Gastrocnemius medialis (tissue), 4 donors: ENCODE measurements at regions not wholly inside any gene's neighbourhood (a gene's known extent, or its start where the extent isn't known, plus 50 kb on each side); places are given as distances from the start of the nearest gene placed in this dataset.
"Not testable (repeated sequence)": the region's sequence is repeated elsewhere in the genome, so short reads cannot be mapped to it uniquely, and the experiment has no call there.

Experiments used
- ATAC-seq, 2 donors: fragments of 150-250 bp; one replicate each; pipeline ENCODE4 v1.9.1; 2016
- DNase-seq, 2 donors: peaks; one replicate each; pipeline ENCODE4 v3.0.0-alpha.2; 2019
- H3K27ac ChIP-seq, 4 donors: fragments of 200-600 bp; sonication (generic); 1 replicate in 1 of 4; 2 replicates in 3 of 4; pipeline ENCODE4 v1.5.1; 2016 to 2018; ENCODE audit warnings: mild to moderate bottlenecking in 2 of 4, moderate library complexity in 1 of 4
- H3K27me3 ChIP-seq, 3 donors: fragments of 200-600 bp; sonication (generic) in 2 of 3; 1 replicate in 1 of 3; 2 replicates in 2 of 3; pipeline versions ENCODE4 v1.5.1 to v1.6.0; 2016 to 2019; ENCODE audit warnings: mild to moderate bottlenecking in 1 of 3, moderate library complexity in 1 of 3
- H3K36me3 ChIP-seq, 2 donors: fragments of 200-600 bp; sonication (generic) in 1 of 2; one replicate each; pipeline ENCODE4 v1.5.1; 2017 to 2018
- H3K4me1 ChIP-seq, 2 donors: fragments of 200-600 bp; sonication (generic) in 1 of 2; one replicate each; pipeline ENCODE4 v1.5.1; 2016 to 2017; ENCODE audit warnings: mild to moderate bottlenecking in 2 of 2
- H3K4me3 ChIP-seq, 4 donors: fragments of 200-600 bp; sonication (generic) in 3 of 4; 1 replicate in 1 of 4; 2 replicates in 3 of 4; pipeline ENCODE4 v1.5.1; 2016 to 2019; ENCODE audit warnings: mild to moderate bottlenecking in 2 of 4
- H3K9me3 ChIP-seq, 3 donors: fragments of 200-600 bp; sonication (generic) in 2 of 3; 1 replicate in 1 of 3; 2 replicates in 2 of 3; pipeline ENCODE4 v1.5.1; 2016 to 2019
- POLR2A ChIP-seq, 2 donors: fragments of 450-650 bp; IDR thresholded peaks; one replicate each; pipeline ENCODE4 v1.6.1; 2017; ENCODE audit warnings: antibody characterized with exemption in 2 of 2, mild to moderate bottlenecking in 2 of 2, moderate library complexity in 2 of 2
- in situ Hi-C, 4 donors: fragments of 200-750 bp; cut with MboI; loops; one replicate each; pipeline versions ENCODE4 v1.15.0 to v1.8.0; 2017; ENCODE audit warnings: low sequenced_read_pairs in 4 of 4
- intact Hi-C: fragments of 100-400 bp; cut with DNase I; formaldehyde crosslinking; loops from one replicate; pipeline ENCODE4 v1.15.1; 2023; ENCODE audit warnings: low total_unique reads
- TF ChIP-seq, protein P1 (sequence below), 5 experiments: fragments of 450-650 bp in 3 of 5; fragments of 200-600 bp in 2 of 5; sonication (generic) in 2 of 5; IDR thresholded peaks in 4 of 5; conservative IDR thresholded peaks in 1 of 5; 1 replicate in 4 of 5; 2 replicates in 1 of 5; pipeline ENCODE4 v1.5.1; 2016 to 2019; ENCODE audit warnings: antibody characterized with exemption in 5 of 5, mild to moderate bottlenecking in 3 of 5, moderate library complexity in 3 of 5

DNA sequence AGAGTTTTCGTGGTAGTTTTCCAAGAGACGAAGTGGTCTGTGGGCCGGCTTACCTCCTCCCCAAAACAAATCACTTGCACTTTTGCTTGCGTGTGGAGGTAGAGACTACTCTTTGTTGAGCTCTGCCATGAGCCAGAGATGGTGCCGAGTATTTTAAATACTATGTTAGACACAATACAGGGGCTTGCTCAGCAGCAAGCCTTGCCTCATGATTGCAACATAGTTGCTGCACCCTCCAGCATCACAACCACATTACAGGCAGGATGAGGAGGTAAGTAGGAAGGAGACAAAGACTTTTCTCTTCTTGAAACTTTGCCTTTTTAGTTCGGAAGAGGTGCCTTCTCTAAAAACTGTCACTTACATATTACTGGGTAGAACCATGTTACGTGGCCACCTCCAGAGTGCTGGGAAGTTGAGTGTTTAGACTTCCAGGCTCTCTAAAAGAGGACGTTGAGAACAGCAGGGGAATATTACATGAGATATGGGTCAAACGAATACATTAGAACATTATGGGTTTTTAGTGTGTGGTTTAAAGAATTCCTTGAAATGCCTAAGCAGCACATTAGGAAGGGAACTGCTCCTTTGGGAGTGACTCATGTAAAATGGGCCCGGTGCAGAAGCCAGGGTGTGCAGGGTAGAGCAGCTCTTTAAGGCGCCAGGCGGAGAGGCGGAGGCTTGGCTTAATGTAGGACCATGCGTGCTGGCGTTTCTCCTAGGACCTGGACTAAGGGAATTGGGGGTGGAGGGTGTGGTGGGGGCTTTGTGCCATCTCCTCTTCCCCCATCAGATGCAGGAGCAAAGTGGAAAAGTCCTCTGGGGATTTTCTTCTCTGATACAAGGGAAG, 110.6 kb upstream of the PRMT8 start:
- in situ Hi-C loops, result no loop called here
- TF ChIP-seq, protein P1, sequence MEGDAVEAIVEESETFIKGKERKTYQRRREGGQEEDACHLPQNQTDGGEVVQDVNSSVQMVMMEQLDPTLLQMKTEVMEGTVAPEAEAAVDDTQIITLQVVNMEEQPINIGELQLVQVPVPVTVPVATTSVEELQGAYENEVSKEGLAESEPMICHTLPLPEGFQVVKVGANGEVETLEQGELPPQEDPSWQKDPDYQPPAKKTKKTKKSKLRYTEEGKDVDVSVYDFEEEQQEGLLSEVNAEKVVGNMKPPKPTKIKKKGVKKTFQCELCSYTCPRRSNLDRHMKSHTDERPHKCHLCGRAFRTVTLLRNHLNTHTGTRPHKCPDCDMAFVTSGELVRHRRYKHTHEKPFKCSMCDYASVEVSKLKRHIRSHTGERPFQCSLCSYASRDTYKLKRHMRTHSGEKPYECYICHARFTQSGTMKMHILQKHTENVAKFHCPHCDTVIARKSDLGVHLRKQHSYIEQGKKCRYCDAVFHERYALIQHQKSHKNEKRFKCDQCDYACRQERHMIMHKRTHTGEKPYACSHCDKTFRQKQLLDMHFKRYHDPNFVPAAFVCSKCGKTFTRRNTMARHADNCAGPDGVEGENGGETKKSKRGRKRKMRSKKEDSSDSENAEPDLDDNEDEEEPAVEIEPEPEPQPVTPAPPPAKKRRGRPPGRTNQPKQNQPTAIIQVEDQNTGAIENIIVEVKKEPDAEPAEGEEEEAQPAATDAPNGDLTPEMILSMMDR (IDR thresholded peaks at IDR 0.05 in 4 of 5, conservative IDR thresholded peaks at IDR 0.05 in 1 of 5), result no peak
- no peak for TF ChIP-seq POLR2A (IDR thresholded peaks at IDR 0.05)

DNA sequence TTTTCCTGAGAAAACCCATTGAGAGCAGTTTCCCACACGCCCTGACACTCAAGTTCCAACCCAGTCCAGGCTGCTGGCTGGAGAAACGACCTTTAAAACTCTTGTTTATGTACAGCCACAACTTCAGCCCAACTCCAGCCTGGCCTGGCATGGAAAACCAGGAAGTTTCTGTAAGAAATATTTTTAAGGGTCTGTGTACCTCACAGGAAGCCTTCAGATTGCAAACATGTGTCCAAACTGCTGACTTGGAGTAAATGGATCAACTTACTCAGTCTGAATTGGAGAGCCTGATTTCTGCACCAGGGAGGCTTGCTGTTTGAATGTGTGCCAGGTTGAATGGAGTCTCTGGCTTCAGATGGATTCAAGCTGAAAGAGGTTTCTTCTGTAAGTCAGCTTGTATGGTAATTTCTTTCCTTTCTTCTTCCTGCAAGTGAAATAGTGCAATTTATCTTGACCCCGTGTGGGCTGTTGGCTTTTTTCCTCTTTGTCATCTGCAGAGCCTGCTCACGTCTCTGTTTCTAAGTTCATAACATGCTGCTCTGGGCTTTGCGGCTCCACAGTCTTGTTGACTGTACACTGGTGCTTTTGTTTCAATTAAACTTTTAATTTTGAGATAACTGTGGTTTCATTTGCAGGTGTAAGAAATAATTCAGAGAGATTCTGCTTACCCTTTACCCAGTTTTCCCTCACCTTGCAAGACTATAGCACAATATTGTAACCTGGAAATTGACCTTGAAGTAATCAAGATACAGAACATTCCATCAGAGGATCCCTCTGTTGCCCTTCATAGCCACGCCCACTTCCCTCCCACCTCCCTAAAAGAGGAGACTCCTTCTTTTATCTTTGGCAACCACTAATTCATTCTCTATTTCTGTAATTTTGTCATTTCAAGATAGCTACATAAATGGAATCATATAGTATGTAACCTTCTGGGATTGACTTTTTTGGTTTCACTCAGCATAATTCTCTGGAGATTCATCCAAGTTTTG, 109.7 kb upstream of the PRMT8 start:
- in situ Hi-C loops, result no loop called here
- H3K36me3 ChIP-seq, result no peaks in the 10 kb centered on the region
- TF ChIP-seq POLR2A (IDR thresholded peaks at IDR 0.05), result no peak
- H3K27ac ChIP-seq, result no peak overlapping the region
- intact Hi-C loops, result no loop called here
- H3K9me3 ChIP-seq, result no peaks in the 10 kb centered on the region
- H3K27me3 ChIP-seq, result no peaks in the 10 kb centered on the region
- H3K4me1 ChIP-seq, result peaks cover 0 to 3% of the 10 kb centered on the region in 2 donors
- no peak overlapping the region for H3K4me3 ChIP-seq
- no peak for ATAC-seq
- no peak for DNase-seq

More for the DNA sequence above, 110.6 kb upstream of the PRMT8 start:
- H3K4me1 ChIP-seq, result peaks cover 0 to 3% of the 10 kb centered on the region in 2 donors
- no peaks in the 10 kb centered on the region for H3K36me3 ChIP-seq
- no peaks in the 10 kb centered on the region for H3K27me3 ChIP-seq
- H3K9me3 ChIP-seq, result no peaks in the 10 kb centered on the region
- ATAC-seq, result no peak
- no peak for DNase-seq
- H3K27ac ChIP-seq, result no peak overlapping the region
- H3K4me3 ChIP-seq, result no peak overlapping the region
- intact Hi-C loops, result no loop called here

DNA sequence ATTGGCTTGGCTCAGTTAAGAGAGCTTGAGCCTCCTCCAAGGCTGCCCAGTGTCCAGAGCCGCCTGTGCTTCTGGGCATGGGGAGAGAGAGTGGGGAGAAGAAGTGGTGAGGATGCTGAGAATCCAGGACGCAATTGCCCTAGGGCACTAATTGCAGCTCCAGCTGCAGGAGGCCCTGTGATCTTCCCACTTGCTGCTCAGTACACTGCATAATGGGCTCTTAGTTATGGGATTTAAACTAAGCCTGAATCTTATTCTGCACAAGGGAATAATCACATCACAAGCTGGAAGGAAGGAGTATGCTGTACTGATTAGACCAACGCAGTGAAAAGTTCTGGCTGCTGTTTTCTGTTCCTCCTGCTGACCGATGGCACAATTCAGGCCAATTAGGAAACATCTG, 101.0 kb upstream of the PRMT8 start:
- intact Hi-C loops, result no loop called here
- ATAC-seq (no peak), DNase-seq (no peak)
- TF ChIP-seq, protein P1 (IDR thresholded peaks at IDR 0.05 in 4 of 5, conservative IDR thresholded peaks at IDR 0.05 in 1 of 5), result no peak
- TF ChIP-seq POLR2A (IDR thresholded peaks at IDR 0.05), result no peak
- in situ Hi-C loops, result no loop called here
- Histone ChIP-seq H3K4me1 (no peaks in the 10 kb centered on the region), H3K27ac (no peak overlapping the region), H3K27me3 (peaks cover 0 to 4% (median 3%) of the 10 kb centered on the region in 3 donors), H3K4me3 (no peak overlapping the region), H3K9me3 (no peaks in the 10 kb centered on the region), H3K36me3 (no peaks in the 10 kb centered on the region)

DNA sequence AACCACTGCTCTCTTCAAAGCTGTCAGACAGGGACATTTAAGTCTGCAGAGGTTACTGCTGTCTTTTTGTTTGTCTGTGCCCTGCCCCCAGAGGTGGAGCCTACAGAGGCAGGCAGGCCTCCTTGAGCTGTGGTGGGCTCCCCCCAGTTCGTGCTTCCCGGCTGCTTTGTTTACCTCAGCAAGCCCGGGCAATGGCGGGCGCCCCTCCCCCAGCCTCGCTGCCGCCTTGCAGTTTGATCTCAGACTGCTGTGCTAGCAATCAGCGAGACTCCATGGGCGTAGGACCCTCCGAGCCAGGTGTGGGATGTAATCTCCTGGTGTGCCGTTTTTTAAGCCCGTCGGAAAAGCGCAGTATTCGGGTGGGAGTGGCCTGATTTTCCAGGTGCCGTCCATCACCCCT, 93.4 kb upstream of the PRMT8 start:
- H3K36me3 ChIP-seq, in situ Hi-C loops, H3K27me3 ChIP-seq, ATAC-seq, DNase-seq, H3K4me3 ChIP-seq, H3K9me3 ChIP-seq, H3K27ac ChIP-seq, H3K4me1 ChIP-seq, intact Hi-C loops: not testable (repeated sequence)

DNA sequence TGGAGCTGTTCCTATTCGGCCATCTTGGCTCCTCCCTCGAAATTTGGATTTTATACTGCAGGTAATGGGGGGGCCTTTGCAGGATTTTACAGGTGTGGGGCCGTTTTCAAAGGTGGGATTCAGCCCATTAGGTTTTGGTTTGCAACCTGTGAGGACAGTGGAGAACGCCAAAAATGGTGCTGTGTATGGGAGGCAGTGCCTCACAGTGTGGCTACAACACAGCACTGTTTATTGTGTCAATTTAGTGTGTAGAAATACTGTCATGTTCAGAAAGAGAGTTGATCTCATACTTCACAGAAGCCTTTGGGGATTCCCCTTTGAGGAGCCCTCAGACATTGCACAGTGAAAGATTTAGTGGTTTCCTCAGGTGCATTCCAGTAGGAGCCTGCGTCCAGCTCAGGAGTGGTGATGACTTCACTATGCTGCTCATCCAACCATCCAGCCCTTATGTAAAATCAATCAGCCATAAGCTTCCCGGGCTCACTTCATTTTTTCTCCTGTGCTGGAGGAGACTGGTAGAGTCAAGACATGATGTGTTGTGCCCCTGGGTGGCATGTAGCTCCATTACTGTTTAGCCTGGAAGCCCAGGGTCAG, 92.7 kb upstream of the PRMT8 start:
- H3K27ac ChIP-seq, result no peak overlapping the region
- ATAC-seq, result no peak
- H3K4me1 ChIP-seq, result no peaks in the 10 kb centered on the region
- no peak overlapping the region for H3K4me3 ChIP-seq
- H3K27me3 ChIP-seq, result peaks cover 0 to 7% (median 0%) of the 10 kb centered on the region in 3 donors
- no peaks in the 10 kb centered on the region for H3K36me3 ChIP-seq
- no peaks in the 10 kb centered on the region for H3K9me3 ChIP-seq
- no peak for TF ChIP-seq POLR2A (IDR thresholded peaks at IDR 0.05)
- TF ChIP-seq, protein P1 (IDR thresholded peaks at IDR 0.05 in 4 of 5, conservative IDR thresholded peaks at IDR 0.05 in 1 of 5), result no peak
- in situ Hi-C loops, result no loop called here
- intact Hi-C loops, result no loop called here
- no peak for DNase-seq
